GM12878 (cell line): ENCODE measurements at regions not wholly inside any gene's neighbourhood (a gene's known extent, or its start where the extent isn't known, plus 50 kb on each side); places are given as distances from the start of the nearest gene placed in this dataset.

Experiments used
- CTCF ChIP-seq, 3 experiments: IDR thresholded peaks in 2 of 3; conservative IDR thresholded peaks in 1 of 3; 2 replicates each; pipeline ENCODE4 v1.5.1; 2011; ENCODE audit warnings: low read depth in 3 of 3, low read length in 3 of 3, mild to moderate bottlenecking in 3 of 3, control low read depth in 2 of 3, moderate library complexity in 2 of 3, inconsistent platforms in 1 of 3, mixed read lengths in 1 of 3; ENCODE audit not compliant: control insufficient read depth in 2 of 3, insufficient read depth in 1 of 3; ENCODE audit errors: extremely low read depth in 1 of 3
- GABPA ChIP-seq: IDR thresholded peaks from 2 replicates; pipeline ENCODE4 v1.6.1; 2014; ENCODE audit warnings: antibody characterized with exemption, low read depth, mild to moderate bottlenecking, inconsistent platforms
- HDGF ChIP-seq: fragments of 450-650 bp; IDR thresholded peaks from 2 replicates; pipeline ENCODE4 v1.6.1; 2016; ENCODE audit warnings: antibody characterized with exemption
- KLF5 ChIP-seq: fragments of 450-650 bp; IDR thresholded peaks from 2 replicates; pipeline ENCODE4 v1.6.1; 2014; ENCODE audit warnings: mild to moderate bottlenecking; ENCODE audit not compliant: partially characterized antibody
- ZSCAN29 ChIP-seq: fragments of 450-650 bp; IDR thresholded peaks from 2 replicates; pipeline ENCODE4 v1.6.1; 2017; ENCODE audit warnings: mild to moderate bottlenecking, moderate library complexity

GRCh38 chr6:5946701-5947100, 60.0 kb downstream of the NRN1 start:
- TF ChIP-seq ZSCAN29, result no peak
- TF ChIP-seq KLF5, result no peak
- TF ChIP-seq HDGF, result no peak
- no peak for TF ChIP-seq CTCF (IDR thresholded peaks at IDR 0.05 in 2 of 3, conservative IDR thresholded peaks at IDR 0.05 in 1 of 3; ENCODE audit: control insufficient read depth in 2 of 3, extremely low read depth in 1 of 3, insufficient read depth in 1 of 3, low read depth in 3 of 3, low read length in 3 of 3)
- no peak for TF ChIP-seq GABPA
